DMS153 (cell line): ENCODE measurements at regions not wholly inside any gene's neighbourhood (a gene's known extent, or its start where the extent isn't known, plus 50 kb on each side); places are given as distances from the start of the nearest gene placed in this dataset.
A peak's percentile ranks its signal among the peaks of the same experiment; 100 is the strongest.
"Not testable (repeated sequence)": the region's sequence is repeated elsewhere in the genome, so short reads cannot be mapped to it uniquely, and the experiment has no call there.

Source experiments
- DNase-seq: peaks from one replicate; lab custom pipeline; 2025; lab: John Stamatoyannopoulos, UW

DNA sequence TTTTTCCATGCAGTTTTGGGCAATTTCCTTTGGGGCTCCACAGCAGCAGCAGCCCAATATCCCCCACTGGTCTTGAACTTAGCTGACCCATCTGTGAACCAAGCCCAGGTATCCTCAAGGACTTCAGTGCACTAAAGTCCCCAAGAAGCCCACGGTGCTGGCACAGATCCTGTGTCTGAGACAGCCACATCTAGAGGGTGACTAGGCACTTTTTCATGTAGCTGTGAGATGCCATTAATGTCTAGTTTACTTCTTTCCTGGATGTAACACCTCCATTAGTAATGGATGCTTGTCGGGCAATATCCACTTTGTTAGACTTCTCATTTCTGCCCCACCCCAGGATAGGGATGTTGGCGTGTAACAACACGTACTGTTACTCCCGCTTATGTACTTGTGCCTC, 117.9 kb downstream of the GPCPD1 start:
- DNase-seq, result no peak

DNA sequence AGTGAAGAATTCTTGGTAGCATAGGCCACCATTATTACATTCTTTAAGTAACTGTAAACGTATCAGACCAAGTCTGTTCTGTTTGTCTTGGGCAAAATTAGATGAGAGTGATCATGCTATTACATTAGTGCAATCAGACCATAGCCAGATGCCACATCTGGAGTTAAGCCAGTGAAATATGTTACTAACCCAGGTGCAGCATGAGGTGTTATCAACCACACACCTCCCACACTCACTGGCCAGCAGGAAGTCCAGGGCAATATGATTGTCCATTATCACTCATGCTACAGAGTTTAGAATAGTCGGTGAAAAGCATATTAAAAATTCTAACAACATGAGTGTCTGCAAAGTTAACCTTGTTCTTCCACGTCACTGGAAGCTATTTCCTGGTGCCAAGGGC, 119.4 kb downstream of the GPCPD1 start:
- DNase-seq, result no peak

DNA sequence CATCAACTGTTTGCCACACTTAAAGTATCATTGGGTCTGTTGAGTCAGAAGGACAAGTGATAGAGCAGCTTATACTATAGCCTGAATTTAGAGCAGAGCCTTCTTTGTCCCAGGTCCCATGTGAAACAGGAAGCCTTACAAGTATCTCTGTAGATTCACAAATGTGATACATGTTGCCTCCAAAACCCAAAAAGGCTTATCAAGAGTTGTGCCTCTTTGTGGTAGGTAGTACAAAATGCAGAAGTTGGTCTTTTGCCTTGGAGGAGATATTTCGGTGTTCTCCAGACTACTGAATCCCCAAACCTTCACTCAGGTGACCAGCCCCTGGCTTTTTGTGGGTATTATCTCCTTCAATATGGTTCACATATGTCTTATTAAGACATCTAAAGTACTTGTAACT, 121.2 kb downstream of the GPCPD1 start:
- DNase-seq, result no peak

DNA sequence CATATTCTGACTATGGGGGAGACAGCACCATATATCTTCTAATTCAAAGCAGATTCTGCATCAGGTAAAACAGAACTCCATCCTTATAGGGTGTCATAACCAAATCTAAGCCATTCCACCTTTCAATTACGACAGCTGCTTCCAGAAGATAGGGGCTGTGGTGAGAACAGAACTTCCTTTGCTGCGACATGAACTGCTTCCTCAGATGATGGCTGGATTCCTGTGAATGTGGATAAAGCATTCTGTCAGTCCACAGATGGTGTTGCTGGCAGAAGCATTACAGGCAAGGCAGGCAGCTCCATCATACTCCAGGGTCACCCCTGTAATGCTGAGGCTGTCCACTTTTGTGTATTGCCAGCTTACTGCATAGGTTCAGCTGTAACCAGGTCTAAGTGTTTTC, 122.0 kb downstream of the GPCPD1 start:
- DNase-seq, result no peak

DNA sequence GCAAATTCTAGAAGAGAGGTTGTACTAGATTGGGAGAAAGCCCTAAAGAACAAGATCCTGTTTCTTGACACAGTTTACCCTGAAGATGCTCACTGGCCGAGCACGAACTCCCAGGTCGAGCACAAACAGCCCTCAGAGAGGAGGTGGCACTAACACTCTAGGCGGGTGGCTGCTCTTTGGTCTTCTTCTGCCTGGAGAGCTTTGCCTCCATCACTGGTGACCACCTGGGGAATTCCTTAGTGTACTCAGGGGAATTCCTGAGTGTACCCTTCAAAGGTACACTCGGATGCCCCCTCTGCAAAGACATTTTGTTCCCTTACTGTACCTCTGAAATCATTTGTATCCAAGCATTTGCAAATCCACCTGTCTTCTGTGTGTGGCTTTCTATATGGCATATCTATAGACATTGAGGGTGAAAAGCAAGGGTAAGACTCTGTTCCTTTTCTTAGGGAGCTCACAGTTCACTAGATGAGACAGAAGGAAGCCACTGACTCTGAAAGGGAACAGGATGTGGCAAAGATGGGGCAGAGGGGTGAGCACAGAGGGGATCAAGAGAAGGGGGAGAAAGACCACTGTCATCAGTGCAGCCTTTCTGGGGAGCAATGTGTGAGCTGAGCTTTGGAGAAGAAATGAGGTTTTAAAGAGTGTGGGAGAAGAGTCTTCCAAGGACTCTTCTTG, 124.3 kb downstream of the GPCPD1 start:
- no peak for DNase-seq

DNA sequence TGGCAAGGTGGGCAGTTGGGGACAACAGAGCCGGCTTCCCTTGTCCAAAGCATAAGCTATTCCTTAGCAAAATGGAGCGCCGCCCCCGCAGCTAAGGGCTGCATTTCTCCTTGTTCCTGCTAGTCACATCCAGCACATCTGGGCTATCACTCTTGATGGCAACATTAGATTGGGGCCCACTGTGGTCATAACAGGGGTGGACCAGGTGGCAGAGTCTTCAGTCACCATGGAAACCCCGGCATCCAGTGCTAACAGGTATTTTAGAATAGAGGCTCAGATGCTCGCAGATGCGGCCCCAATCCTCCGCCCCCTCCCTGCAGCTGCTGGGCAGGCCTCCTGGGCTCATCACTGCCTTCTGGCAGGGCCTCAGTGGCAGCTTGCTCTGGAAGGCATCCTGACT, 125.9 kb downstream of the GPCPD1 start:
- no peak for DNase-seq

DNA sequence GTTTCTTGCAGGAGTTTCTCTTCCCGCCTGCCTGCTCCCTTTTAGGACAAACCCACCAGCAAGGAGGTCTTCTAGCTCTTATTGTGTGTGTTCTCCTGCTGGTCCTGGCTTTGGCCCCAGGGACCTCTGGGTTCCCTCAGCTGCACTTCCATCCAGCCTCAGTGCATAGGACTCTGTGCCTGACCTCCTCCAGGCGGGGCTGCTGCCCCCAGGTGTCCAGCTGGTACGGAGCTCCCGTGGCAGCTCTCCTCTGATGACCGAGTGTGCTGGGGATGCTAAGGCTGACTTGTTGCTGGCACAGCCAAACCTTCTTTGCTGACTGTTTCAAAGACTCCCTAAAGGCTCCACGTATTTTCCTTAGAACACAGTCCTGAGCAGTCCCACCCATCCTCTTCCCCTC, 126.5 kb downstream of the GPCPD1 start:
- DNase-seq, result no peak

DNA sequence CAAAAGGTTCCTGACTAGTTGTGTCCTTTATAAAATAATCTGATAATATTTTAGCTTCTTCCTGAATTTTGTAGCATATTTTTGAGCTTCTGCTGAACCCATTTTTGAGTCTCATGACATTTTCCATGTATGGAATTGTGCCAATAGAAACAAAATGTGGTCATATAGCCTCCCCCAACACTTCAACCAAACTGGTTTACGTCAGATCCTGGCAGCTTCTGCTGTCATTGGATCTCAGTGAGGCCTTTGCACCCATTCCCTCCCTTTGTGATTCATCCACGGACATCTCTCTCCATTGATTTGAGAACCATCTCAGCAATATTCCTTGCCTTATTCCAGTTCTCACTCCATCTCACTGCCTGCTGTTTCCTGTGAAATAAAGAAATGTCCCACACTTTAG, 128.0 kb downstream of the GPCPD1 start:
- DNase-seq, result no peak

DNA sequence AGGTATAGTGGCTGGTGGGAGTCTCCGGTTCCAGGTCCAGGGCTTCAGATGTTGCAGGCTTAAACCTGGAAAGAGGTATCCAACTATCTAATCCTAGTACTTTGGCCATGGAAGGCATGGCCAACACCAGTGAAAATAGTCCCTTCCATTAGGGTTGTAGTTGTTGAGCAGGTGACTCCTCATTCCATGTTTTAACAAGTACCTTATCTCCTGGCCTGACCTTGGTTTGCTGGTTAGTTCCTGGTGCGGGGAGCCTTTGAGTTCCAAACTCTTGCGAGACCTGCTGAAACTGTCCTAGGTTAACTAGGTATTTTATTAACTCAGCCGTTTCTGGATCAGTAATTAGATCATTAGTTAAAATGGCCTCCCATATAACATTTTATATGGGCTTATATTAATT, 128.9 kb downstream of the GPCPD1 start:
- no peak for DNase-seq

DNA sequence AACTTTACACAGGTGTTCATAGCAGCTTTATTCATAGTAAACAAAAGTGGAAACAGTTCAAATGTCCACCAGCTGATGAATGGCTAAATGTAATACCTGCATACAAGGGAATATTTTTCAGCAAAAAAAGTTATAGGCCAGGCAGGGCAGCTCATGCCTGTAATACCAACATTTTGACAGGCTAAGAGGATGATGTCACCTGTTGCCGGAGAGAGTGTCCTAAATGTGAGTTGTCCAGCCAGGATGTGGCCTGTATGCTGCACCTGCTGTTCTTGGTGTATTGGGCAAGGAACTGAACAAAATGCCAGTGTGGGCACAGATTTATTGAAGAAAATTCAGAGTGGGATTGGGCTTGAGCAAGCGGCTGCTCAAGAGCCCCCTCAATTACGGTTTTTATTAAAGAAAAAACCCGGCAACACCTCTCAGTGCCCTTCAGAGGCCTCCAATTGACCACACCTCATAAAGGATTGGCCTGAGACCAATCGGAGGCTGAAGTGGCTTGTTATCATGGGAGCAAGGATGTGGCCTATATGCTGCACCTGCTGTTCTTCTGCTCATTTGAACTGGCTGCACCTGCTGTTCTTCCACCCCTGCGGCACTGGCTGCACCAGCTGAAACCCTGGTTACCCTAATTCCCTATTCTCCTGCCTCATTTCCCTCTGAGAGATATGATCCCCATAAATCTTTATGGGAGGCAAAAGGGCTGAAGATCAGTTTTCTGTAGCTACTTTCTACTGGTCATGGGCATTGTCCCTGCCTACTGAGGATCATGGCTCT, 129.8 kb downstream of the GPCPD1 start:
- peak; percentile 91 for DNase-seq

DNA sequence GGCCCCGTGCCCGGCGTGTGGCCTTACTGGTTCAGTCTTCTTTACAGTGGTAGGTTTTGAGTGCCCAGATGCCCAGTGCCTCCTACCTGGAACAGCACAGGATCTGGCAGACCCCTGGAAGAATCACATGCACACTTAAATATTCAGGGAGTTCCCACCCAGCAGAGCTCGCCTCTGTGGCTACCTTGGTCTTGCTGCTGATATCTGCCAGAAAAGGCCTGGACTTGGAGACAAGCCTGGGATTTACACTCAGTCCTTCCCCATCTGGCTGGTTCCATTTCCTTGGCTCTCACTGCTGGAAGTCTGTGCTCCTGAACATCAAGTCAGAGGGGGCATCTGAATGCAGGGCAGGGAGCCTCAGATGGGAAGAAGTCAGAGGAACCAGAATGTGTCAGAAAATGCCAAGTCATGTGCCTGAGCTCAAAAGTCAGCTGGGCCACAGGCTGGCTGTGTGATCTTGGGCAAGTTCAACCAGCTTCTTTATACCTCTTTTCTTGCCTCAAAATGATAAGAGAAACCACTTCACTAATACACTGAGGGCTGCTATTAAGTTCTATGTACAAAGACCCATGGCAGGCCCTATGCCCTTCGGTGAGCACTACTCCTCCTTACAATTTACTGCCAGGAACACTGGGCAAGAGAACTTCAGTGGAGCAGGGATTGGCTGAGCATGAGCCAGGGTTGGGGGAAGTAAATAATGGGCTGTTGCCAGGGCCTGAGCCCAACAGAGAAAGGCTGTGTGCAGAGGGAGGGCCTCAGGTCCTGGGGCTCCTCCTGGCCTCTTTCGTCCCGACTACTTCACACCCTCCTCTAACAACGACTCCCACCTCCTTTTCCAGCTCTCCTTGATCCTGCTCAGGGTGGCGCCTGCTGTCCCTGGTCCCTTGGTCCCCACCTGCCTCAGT, 135.9 kb downstream of the GPCPD1 start:
- no peak for DNase-seq

DNA sequence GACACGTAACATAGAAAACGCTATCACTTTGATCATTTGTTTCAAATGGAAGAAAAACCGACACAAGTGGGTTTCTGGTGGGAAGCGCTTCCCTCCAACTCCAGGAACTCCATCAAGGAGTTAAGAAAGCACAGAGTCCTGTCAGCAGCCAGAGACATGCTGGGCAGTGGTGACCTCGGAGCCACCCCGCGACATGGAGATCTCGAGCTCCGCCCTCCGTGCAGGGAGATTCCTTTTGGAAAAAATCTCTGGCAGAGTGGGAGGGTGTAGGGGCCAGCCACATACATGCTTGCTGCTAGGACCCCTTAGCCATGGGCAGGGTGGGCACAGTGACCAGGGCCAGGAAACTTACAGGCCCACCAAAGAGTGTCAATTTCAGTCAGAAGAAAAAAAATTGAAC, 138.9 kb downstream of the GPCPD1 start:
- not testable (repeated sequence) for DNase-seq

DNA sequence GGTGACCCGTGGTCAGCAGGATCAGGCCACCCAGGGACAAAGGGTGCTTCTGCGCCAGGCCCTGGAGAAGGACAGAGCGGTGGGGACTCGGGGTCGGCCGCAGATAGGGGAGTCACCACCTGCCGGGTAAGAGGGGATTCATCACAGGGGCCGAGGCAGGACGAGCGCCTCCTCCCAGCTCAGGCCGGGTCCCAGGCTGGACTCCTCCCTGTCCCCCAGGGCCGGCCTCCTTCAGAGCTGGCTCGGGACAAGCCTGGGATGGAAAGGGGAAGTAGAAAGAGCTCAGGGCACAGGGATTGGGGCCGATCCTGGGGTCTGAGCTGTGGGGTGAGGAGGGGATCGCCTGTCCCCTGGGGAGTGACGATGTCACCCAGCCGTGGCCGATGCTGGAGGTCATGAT, 139.4 kb downstream of the GPCPD1 start:
- no peak for DNase-seq

DNA sequence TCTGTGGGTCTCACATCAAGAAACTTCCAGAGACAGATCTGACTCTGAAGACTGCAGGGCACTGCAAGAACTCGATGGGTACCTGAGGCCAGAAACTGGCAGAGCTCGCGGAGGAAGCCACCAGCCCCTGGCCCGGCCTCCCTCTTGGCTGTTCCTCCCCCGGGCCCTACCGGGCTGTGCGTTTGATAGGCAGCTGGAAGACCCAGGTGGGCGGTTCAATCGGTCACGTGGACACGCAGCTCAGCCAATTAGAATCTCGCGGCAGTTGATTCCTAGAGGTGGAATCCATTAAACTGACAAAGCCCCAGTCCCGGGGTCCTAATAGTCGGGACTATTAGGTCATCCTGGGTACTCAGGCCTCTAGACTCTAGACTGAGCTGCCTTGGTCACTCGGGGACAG, 139.9 kb downstream of the GPCPD1 start:
- no peak for DNase-seq

DNA sequence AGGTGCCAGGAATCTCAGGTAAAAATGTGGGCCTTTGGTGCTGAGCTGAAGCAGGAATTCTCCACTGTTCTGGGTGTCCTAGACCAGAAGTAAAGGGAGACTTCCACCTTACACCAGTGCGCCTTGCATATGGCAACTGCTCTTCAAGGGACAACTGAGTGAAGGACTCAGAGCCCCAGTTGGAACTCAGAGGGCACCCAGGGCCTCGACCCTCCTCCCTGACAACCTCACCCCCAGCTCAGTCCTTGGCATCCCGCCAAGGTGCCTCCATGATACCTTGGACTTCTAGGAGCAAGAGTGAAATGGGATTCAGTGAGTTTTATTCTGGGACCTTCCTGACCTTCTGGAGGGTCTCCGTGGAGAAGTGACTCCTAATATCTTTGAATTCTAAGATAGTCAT, 140.3 kb downstream of the GPCPD1 start:
- no peak for DNase-seq

DNA sequence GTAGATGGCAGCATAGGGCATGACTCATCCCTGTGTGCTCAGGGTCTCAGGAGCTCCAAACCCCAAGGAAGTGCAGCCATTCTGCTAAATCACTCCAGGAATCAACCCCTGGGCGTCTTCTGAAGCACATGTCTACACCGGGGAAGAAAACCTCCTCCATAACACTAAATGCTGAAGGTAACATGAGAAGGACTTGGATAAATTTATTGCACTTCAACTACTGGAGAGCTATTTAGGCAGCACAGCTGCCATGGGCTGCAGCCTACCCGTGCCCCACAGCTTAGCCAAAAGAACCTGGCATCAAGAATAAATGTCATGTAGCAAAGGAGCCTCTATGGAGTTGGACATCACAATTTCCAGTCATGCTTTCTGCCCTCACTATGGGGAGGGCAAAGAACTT, 141.7 kb downstream of the GPCPD1 start:
- no peak for DNase-seq

DNA sequence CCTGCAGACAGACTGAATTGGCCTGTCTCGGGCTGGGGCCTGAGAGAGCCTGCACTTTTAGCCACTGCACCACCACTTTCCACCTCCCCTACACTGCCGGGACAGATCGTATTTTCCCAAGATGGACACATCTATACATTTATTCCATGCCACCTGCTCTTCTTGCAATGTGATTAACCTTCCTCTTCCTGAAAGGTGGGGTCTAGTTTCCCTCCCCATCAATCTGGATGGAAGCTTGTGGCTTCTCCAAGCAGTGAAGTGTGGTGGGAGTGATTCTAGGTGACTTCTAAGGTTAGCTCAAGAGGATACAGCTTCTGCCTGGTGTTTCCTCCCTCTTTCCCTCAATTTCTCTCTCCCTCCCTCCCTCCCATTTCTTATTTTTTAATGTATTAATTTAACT, 143.7 kb downstream of the GPCPD1 start:
- no peak for DNase-seq

DNA sequence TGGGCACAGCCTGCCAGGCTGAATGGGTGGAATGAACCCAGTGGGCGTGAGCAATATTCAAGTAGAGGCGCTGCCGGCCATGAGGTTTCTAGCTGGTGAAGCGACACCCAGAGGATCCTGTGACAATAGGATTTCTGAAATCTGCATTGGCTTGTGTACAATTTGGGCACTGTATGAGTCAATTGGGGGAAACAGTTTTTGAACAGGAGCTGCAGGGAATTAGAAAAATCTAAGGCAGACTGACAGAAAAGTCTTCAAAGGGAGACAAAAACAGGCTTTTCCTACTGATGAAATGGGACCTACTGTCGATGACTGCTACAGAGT, 145.2 kb downstream of the GPCPD1 start:
- DNase-seq, result no peak

DNA sequence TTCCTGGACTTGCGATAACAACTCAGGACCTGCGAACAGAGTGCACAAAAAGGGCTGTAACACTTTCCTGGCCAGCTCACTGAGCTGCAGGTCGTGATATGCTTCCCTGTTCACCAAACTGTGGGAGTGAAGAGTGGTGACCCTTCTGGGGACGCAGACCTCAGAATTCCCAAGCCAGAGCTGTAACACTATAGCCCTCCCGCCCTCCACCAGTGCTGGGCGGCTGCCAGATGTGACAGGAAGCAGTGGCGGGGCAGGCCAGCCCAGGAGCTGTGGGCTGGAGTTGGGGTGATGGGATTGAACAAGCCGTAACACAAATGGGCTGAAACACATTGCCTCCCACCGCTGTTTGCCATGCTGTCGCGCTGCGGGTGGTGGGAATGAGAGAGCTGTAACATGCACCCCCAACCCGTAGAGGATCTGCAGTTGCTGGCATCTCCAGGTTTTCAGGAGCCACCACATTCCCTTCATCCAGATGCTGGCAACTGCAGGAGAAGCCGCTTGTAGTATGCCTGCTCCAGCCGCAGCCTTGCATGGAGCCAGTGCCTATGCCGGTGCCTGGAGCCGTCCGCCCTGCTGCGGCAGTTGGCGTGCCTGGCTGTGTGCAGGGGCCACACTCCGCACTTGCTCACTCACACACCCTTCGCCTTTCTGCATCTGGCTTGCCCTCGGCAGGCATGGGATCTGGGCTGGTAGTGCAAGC, 145.8 kb downstream of the GPCPD1 start:
- no peak for DNase-seq

DNA sequence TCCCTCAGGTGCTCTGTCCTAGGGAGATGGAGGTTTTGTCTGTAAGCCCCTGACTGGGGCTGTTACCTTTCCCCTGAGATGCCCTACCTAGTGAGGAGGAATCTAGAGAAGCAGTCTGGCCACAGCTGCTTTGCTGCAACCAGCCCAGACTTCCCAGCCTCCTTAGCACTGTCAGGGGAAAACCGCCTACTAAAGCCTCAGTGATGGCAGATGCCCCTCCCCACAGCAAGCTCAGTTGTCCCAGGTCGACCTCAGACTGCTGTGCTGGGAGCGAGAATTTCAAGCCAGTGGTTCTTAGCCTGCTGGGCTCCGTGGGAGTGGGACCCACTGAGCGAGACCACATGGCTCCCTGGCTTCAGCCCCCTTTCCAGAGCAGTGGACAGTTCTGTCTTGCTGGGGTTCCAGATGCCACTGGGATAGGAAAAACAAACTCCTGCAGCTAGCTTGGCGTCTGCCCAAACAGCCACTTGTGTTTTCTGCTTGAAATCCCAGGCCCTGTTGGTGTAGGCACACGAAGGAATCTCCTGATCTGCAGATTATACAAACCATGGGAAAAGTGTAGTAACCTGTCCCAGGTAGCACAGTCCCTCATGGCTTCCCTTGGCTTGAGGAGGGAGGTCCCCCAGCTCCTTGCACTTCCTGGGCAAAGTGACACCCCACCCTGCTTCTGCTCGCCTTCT, 146.4 kb upstream of the PROKR2 start:
- DNase-seq, result no peak

DNA sequence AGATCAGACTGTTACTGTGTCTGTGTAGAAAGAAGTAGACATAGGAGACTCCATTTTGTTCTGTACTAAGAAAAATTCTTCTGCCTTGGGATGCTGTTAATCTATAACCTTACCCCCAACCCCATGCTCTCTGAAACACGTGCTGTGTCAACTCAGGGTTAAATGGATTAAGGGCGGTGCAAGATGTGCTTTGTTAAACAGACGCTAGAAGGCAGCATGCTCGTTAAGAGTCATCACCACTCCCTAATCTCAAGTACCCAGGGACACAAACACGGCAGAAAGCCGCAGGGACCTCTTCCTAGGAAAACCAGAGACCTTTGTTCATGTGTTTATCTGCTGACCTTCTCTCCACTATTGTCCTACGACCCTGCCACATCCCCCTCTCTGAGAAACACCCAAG, 137.0 kb upstream of the PROKR2 start:
- not testable (repeated sequence) for DNase-seq

DNA sequence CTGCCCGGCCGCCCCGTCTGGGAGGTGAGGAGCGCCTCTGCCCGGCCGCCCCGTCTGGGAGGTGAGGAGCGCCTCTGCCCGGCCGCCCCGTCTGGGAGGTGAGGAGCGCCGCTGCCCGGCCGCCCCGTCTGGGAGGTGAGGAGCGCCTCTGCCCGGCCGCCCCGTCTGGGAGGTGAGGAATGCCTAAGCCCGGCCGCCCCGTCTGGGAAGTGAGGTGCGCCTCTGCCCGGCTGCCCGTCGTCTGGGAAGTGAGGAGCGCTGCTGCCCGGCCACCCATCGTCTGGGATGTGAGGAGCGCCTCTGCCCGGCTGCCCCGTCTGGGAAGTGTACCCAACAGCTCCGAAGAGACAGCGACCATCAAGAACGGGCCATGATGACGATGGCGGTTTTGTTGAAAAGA, 136.6 kb upstream of the PROKR2 start:
- not testable (repeated sequence) for DNase-seq
